NT2/D1 (cell line): ENCODE measurements at regions not wholly inside any gene's neighbourhood (a gene's known extent, or its start where the extent isn't known, plus 50 kb on each side); places are given as distances from the start of the nearest gene placed in this dataset.

ENCODE experiments used
- DNase-seq: peaks from one replicate; pipeline ENCODE4 v3.0.0-alpha.2; 2011; ENCODE audit warnings: low read depth, low spot score
- H3K27me3 ChIP-seq: 2 replicates; pipeline ENCODE4 v1.6.0; 2011; ENCODE audit warnings: mild to moderate bottlenecking; ENCODE audit not compliant: insufficient read length, insufficient read depth
- H3K36me3 ChIP-seq: 2 replicates; pipeline ENCODE4 v1.6.1; 2011; ENCODE audit warnings: mild to moderate bottlenecking, low read length, mixed read lengths; ENCODE audit not compliant: insufficient read depth, insufficient read length
- H3K4me1 ChIP-seq: 2 replicates; pipeline ENCODE4 v1.5.1; 2011; ENCODE audit not compliant: insufficient read depth, insufficient read length
- H3K4me3 ChIP-seq: 2 replicates; pipeline ENCODE4 v1.5.1; 2011; ENCODE audit warnings: low read depth; ENCODE audit not compliant: insufficient read length
- H3K9ac ChIP-seq: 2 replicates; pipeline ENCODE4 v1.6.0; 2011; ENCODE audit warnings: low read depth; ENCODE audit not compliant: insufficient read length
- H3K9me3 ChIP-seq: 2 replicates; pipeline ENCODE4 v1.5.1; 2011; ENCODE audit warnings: mild to moderate bottlenecking, low read length; ENCODE audit not compliant: insufficient read depth
- SUZ12 ChIP-seq: IDR thresholded peaks from 2 replicates; pipeline ENCODE4 v1.6.1; 2011; ENCODE audit not compliant: insufficient read length, insufficient read depth; ENCODE audit errors: extremely low read depth
- YY1 ChIP-seq: IDR thresholded peaks from 2 replicates; pipeline ENCODE4 v1.6.1; 2011; ENCODE audit not compliant: insufficient read length, insufficient read depth
- ZNF274 ChIP-seq: IDR thresholded peaks from 2 replicates; pipeline ENCODE4 v1.6.1; 2011; ENCODE audit warnings: mild to moderate bottlenecking, low read depth, low read length

DNA sequence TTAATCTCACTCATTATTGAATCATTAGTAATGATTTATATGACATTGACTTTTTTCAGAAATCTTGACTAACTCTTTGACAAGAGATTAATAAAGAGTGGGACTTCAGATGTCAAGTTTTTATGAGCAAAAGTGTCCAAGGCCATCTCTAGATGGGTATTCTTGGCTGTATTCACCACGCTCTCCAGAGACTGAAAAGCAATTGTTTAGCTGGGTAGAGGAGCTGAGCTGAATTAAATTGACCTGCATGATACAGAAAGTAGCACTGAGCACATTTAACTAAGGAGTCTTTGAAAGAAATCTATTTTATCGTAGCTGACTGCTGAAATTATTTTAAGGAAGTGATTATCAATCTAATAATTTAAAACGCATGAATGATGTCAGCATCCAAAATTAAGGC is 89.4 kb downstream of the LINC00237 start:
- DNase-seq: no peak

DNA sequence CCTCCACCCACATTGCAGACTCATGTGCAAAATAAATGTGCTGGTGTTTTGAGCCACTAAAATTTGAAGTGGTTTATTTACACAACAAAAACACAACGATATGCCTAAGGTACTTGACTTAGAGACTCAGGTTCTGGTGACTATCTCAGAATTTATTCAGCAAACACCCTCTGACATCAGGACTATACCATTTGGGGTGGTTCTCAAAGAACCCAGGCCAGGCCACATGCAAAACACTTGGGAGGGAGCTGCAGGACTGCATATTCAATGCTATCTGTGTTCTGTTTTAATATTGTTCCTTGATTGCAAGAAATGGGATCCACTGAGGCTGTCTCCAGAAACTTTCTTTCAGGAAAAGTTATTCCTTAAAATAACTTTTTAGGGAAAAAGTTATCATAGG is 91.6 kb downstream of the LINC00237 start:
- TF ChIP-seq ZNF274 (no peak), YY1 (no peak), SUZ12 (no peak)
- no peak overlapping the region for H3K4me3 ChIP-seq
- no peak for DNase-seq
- H3K4me1 ChIP-seq: no peaks in the 10 kb centered on the region
- H3K36me3 ChIP-seq: no peaks in the 10 kb centered on the region
- H3K27me3 ChIP-seq: no peaks in the 10 kb centered on the region
- H3K9me3 ChIP-seq: peaks cover 7% of the 10 kb centered on the region; the same call in 1 of the 2 replicates
- no peak overlapping the region for H3K9ac ChIP-seq

More for the DNA sequence above, 89.4 kb downstream of the LINC00237 start:
- H3K4me3 ChIP-seq: no peak overlapping the region
- no peak overlapping the region for H3K9ac ChIP-seq
- H3K27me3 ChIP-seq: no peaks in the 10 kb centered on the region
- no peaks in the 10 kb centered on the region for H3K36me3 ChIP-seq
- H3K9me3 ChIP-seq: peaks cover 7% of the 10 kb centered on the region; the same call in 1 of the 2 replicates
- peaks cover 6% of the 10 kb centered on the region for H3K4me1 ChIP-seq
- TF ChIP-seq YY1: no peak
- TF ChIP-seq ZNF274: no peak
- TF ChIP-seq SUZ12: no peak

DNA sequence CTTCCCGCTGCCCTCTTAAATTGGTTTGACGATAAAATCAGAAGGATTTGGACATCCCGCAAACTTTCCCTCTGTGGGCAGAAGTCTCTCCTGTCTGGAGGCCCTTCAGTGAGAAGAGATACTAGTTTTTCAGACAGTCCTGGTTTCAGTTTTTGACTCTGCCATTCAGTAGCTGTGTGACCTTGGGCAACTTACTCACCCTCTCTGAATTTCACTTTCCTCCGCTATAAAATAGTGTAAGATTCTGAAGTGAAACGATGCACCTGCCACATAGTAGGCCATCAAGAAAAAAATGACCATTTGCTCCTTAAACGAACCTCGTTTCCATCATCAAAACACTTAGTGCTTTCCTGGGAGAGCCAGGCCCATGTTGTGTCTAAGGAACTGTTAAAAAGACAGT is 97.2 kb downstream of the LINC00237 start:
- Histone ChIP-seq H3K9me3 (peaks cover 2% of the 10 kb centered on the region; the same call in 1 of the 2 replicates), H3K4me1 (no peaks in the 10 kb centered on the region), H3K36me3 (no peaks in the 10 kb centered on the region), H3K27me3 (no peaks in the 10 kb centered on the region), H3K4me3 (no peak overlapping the region), H3K9ac (no peak overlapping the region)
- TF ChIP-seq ZNF274: no peak
- no peak for TF ChIP-seq SUZ12
- TF ChIP-seq YY1: no peak
- no peak for DNase-seq

DNA sequence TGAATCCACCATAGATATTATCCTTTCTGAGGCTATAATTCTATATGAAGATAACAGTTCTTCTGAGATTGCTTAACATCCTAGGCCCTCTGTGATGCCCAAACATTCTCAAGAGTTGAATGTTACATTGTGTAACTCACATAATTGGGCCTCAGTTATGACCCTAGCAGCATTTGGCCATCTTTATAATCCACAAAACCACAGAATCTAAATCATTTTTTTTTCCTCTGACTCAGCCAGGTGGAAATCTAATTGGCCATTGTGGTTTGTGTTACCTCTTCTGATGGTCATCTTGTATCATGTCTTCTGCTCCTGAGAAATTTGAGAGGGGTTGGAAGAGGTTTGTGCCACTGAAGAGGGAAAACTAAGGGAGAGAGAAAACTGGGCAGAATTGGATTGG is 99.5 kb downstream of the LINC00237 start:
- no peak overlapping the region for H3K9ac ChIP-seq
- H3K4me1 ChIP-seq: no peaks in the 10 kb centered on the region
- DNase-seq: no peak
- H3K27me3 ChIP-seq: no peaks in the 10 kb centered on the region
- H3K4me3 ChIP-seq: no peak overlapping the region
- no peaks in the 10 kb centered on the region for H3K36me3 ChIP-seq
- H3K9me3 ChIP-seq: no peaks in the 10 kb centered on the region
- no peak for TF ChIP-seq ZNF274
- TF ChIP-seq SUZ12: no peak
- no peak for TF ChIP-seq YY1

DNA sequence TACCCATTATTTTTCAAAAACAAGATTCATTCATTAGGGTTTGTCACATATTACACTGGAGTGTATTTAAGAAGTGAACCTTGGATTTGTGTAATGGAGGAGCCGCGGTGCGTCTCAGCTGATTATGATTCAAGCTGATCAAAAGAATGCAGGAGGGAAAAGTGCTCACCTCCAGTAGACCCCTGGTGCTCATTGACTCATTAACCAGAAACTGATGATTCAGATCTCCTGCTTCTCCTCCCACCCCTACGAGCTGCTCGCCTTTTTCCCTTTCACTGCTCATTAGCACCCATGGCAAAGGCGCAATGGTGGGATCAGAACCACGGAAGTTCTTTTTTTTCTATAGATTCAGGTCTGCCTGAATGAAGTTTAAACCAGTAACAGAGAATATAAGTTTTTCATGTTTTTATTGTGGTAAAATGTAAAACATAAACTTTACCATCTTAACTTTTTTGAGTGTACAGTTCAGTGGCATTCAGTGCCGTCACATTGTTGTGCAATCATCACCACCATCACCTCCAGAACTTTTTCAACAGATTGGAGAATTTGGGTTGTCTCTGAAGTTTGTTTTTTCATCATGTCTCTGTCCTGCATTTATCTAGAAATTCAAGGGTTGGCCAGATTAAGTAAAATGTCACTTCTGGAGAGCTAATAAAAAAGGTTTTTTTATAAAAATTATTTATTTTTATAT is 101.6 kb downstream of the LINC00237 start:
- no peaks in the 10 kb centered on the region for H3K4me1 ChIP-seq
- no peaks in the 10 kb centered on the region for H3K36me3 ChIP-seq
- H3K9ac ChIP-seq: no peak overlapping the region
- no peaks in the 10 kb centered on the region for H3K9me3 ChIP-seq
- no peaks in the 10 kb centered on the region for H3K27me3 ChIP-seq
- no peak overlapping the region for H3K4me3 ChIP-seq
- no peak for TF ChIP-seq ZNF274
- DNase-seq: no peak

DNA sequence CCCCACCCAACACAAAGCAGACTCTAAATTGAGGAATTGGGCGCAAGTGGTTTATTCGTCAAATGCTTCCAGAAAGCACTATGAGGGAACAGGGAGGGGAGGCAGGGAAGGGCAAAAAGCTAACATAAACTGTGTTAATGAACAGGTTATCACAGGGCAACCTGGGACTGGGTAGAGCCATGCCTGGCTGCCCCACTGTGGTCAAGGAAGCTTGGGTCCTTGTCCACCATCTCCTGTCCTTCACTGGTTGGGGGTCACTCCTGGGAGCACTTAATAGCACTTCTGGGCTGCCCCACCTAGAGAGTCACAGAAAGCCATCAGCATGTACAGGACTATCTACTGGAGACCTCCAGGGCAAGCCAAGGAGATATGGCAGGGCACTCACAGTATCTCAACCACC is 102.3 kb downstream of the LINC00237 start:
- Histone ChIP-seq H3K36me3 (no peaks in the 10 kb centered on the region), H3K9ac (no peak overlapping the region), H3K9me3 (no peaks in the 10 kb centered on the region), H3K27me3 (no peaks in the 10 kb centered on the region), H3K4me1 (no peaks in the 10 kb centered on the region), H3K4me3 (no peak overlapping the region)
- no peak for DNase-seq
- TF ChIP-seq SUZ12 (no peak), ZNF274 (no peak), YY1 (no peak)

DNA sequence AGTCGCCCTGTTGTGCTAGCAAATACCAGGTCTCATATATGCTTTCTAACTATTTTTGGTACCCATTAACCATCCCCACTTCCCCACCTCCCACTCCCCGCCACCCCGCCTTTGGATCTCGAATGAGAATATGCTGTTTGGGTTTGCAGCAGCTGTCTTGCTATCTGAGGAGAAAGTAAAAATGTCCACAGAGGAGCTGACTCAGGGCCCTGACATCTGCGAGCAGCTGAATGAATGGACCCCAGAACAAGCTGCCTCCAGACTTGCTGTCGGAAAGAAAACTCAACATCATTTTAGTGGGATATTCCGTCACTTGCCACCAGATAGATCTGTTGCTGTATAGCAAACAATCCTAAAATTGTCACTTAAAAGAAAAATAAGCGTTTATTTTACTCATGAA is 103.7 kb downstream of the LINC00237 start:
- no peak overlapping the region for H3K4me3 ChIP-seq
- no peak for DNase-seq
- no peaks in the 10 kb centered on the region for H3K27me3 ChIP-seq
- H3K36me3 ChIP-seq: no peaks in the 10 kb centered on the region
- no peak overlapping the region for H3K9ac ChIP-seq
- no peaks in the 10 kb centered on the region for H3K9me3 ChIP-seq
- H3K4me1 ChIP-seq: no peaks in the 10 kb centered on the region
- no peak for TF ChIP-seq SUZ12
- TF ChIP-seq YY1: no peak
- TF ChIP-seq ZNF274: no peak

DNA sequence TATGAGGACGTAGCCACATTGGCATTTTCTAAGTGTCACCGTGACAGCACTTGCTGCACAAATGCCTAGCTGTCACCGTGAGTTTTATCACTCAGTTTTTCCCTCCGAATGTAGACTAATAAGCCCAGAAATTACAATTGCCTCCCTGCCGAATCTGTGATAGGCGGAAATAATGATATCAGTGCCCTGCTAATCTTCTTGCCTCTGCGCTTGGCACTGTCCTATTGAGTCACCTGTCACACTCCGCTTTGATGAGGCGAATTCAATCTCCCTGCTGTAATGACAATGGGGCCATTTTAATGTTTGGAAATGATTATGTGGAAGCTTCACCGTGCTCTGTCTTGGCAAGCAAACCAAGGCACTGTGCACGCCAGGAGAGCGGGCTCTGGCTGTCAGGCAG is 112.8 kb downstream of the LINC00237 start:
- no peak for TF ChIP-seq ZNF274
- TF ChIP-seq SUZ12: no peak
- TF ChIP-seq YY1: no peak
- no peak for DNase-seq
- H3K9me3 ChIP-seq: no peaks in the 10 kb centered on the region
- no peaks in the 10 kb centered on the region for H3K27me3 ChIP-seq
- no peak overlapping the region for H3K4me3 ChIP-seq
- no peak overlapping the region for H3K9ac ChIP-seq
- no peaks in the 10 kb centered on the region for H3K4me1 ChIP-seq
- H3K36me3 ChIP-seq: no peaks in the 10 kb centered on the region
